GM20431 (cell line): ENCODE measurements at regions not wholly inside any gene's neighbourhood (a gene's known extent, or its start where the extent isn't known, plus 50 kb on each side); places are given as distances from the start of the nearest gene placed in this dataset.

Experiments used
- in situ Hi-C: fragments of 300-500 bp; cut with MseI, MboI; formaldehyde crosslinking; loops from one replicate; pipeline ENCODE4 v1.15.0; 2020; ENCODE audit warnings: low sequenced_read_pairs; ENCODE audit not compliant: unreplicated experiment

DNA sequence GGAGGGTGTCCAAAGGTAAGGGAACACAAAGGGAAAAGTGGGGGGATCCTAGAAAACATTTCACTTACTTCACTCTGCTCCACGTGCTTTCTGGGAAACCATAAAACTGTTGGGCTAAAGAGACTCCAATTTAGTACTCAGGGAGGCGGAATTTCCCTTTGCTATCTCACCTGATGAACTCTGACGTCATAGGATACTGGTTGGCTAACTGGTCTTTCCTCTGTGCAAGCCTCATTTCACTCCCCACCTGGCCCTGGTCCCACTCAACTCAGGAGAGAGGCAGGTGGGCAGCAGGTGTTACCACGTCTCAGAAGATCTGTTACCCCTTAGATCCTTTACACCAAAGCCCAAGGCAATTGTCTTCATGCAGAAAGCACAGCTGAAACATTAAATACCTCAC, 51.8 kb upstream of the PMAIP1 start:
- in situ Hi-C loops = loop anchor here (25.0 kb wide), 1 partner anchor 114 kb away; no protein-coding TSS in a partner anchor

DNA sequence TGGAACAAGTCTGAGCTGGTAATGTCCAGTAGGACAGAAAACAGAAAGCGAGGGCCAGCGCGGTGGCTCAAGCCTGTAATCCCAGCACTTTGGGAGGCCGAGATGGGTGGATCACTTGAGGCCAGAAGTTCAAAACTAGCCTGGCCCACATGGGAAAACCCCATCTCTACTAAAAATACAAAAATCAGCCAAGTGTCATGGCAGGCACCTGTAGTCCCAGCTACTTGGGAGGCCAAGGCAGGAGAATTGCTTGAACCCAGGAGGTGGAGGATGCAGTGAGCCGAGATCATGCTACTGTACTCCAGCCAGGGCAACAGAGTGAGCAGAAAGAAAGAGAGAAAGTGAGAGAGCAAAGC, 52.3 kb upstream of the PMAIP1 start:
- in situ Hi-C loops = loop anchor here (25.0 kb wide), 1 partner anchor 115 kb away; no protein-coding TSS in a partner anchor

DNA sequence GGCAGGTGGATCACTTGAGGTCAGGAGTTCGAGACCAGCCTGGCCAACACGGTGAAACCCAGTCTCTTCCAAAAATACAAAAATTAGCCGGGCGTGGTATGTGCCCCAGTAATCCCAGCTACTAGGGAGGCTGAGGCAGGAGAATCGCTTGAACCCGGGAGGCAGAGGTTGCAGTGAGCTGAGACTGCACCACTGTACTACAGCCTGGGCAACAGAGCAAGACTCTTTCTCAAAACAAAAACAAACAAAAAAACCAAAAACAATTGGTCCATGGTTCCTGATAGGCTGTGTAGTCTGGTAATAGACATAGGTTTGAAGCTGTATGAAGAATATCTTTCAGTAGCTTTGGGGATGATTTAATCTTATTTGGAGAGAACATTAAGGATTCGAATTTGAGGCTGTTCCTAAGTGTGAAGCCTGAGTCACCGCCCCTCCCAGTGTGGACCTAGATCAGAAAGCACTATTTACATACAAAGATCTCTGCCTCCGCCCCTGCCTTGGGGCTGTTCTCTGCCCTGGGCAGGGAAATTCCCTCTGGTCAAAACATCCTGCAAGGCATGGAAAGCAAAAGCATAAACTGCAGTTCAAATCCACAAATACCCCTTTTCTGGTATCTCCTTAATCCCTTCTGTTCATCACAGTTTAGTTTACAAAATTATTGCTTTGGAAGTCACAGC, 52.8 kb upstream of the PMAIP1 start:
- in situ Hi-C loops = loop anchor here (25.0 kb wide), 1 partner anchor 115 kb away; no protein-coding TSS in a partner anchor

DNA sequence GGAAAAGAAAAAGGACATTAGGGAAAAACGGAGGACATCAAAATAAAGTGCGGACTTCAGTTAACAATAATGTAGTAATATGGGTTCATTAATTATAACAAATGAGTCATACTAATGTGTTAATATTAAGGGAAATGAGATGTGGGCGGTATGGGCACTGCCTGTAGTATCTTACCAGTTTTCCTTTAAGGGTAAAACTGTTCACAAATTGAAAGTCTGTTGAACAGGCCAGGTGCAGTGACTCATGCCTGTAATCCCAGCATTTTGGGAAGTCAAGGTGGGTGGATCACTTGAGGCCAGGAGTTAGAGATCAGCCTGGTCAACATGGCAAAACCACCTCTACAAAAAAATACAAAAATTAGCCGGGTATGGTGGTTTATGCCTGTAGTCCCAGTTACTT, 56.8 kb upstream of the PMAIP1 start:
- in situ Hi-C loops = loop anchor here (25.0 kb wide), 1 partner anchor 119 kb away; no protein-coding TSS in a partner anchor

DNA sequence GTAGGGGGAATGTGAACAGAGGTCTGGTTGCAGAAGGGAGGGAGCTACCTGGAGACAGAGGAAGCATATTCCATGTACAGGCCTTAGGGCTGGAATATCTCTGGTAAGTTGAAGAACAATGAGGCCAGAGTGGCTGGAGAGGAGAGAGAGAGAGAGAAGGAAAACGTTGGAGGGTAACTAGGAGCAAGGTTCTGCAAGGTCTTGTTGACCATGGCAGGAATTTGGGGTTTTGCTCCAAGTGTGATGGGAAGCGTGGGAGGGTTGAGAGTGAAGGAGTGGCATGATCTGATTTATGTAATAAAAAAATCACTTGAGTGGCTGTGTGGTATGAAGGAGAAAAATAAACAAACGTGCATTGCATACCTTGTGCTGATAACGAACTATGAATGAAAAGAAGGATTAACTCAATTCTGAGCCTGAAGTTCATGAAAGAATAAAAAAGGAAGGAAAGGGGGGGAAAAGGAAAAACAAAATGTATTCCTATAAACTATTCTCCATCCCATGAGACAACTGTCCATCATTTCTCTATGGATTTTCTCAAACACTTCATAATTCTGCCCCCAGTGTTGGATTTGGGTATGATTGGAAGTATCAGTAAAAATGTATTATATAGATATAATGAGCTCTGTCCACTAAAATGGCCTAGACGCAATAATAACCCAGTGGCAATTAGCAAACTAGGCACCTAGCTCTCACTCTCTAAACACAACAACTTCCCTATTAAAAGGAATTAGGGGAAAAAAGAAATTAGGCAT, 59.7 kb upstream of the PMAIP1 start:
- in situ Hi-C loops = loop anchor here (25.0 kb wide), 1 partner anchor 122 kb away; no protein-coding TSS in a partner anchor

GRCh38 chr18:59839246-59839645, 60.5 kb upstream of the PMAIP1 start:
- in situ Hi-C loops = loop anchor here (25.0 kb wide), 1 partner anchor 123 kb away; no protein-coding TSS in a partner anchor

GRCh38 chr18:59837586-59837985, 62.2 kb upstream of the PMAIP1 start:
- in situ Hi-C loops = loop anchor here (25.0 kb wide), 1 partner anchor 125 kb away; no protein-coding TSS in a partner anchor

GRCh38 chr18:59835605-59836379, 64.0 kb upstream of the PMAIP1 start:
- in situ Hi-C loops = loop anchor here (25.0 kb wide), 1 partner anchor 127 kb away; no protein-coding TSS in a partner anchor

GRCh38 chr18:59834267-59834666, 65.5 kb upstream of the PMAIP1 start:
- in situ Hi-C loops = loop anchor here (25.0 kb wide), 1 partner anchor 128 kb away; no protein-coding TSS in a partner anchor

- in situ Hi-C loops = loop anchor here (25.0 kb wide), 1 partner anchor 129 kb away; no protein-coding TSS in a partner anchor
These were observed 66.0 kb upstream of the PMAIP1 start for GRCh38 chr18:59833785-59834184.

GRCh38 chr18:59823596-59824195, 76.1 kb upstream of the PMAIP1 start:
- in situ Hi-C loops = loop anchor here (25.0 kb wide), 1 partner anchor 361 kb away; no protein-coding TSS in a partner anchor

- in situ Hi-C loops = loop anchor here (25.0 kb wide), 1 partner anchor 361 kb away; no protein-coding TSS in a partner anchor
These were observed 76.9 kb upstream of the PMAIP1 start for GRCh38 chr18:59822612-59823550.

DNA sequence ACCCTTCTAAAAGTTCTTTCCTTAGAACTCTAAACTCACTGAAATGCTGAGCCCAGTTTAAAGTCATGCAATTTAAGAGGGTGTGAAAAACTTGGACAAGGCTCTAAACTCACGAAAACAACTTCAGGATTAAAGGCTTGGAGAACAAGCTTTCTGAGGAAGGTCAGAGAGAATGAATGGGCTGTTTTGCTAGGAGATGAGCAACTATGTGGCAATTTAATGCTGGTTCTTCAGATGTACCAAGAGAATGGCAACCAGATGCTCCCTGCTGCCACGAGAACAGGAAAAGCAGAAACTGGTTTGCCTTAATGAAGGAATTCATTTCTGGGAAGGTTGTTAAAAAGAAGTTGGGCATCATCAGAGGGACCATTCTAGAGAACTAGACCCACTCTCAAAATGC, 77.8 kb upstream of the PMAIP1 start:
- in situ Hi-C loops = loop anchor here (25.0 kb wide), 1 partner anchor 360 kb away; no protein-coding TSS in a partner anchor

GRCh38 chr18:59820663-59821062, 79.1 kb upstream of the PMAIP1 start:
- in situ Hi-C loops = loop anchor here (25.0 kb wide), 1 partner anchor 358 kb away; no protein-coding TSS in a partner anchor

DNA sequence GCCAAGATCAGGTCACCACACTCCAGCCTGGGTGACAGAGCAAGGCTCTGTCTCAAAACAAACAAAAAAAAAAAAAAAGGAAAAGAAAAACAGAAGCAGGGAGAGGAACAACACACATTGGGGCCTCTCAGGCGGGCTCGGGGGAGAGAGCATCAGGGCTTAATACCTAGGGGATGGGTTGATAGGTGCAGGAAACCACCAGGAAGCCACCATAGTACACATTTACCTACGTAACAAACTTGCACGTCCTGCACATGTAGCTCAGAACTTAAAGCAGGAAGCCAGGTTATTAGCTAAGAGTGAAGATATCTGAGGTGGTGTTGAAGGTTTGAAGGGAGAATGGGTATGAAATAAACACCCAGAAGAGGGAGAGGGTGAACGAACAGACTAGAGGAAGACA, 81.0 kb upstream of the PMAIP1 start:
- in situ Hi-C loops = loop anchor here (25.0 kb wide), 1 partner anchor 356 kb away; no protein-coding TSS in a partner anchor

GRCh38 chr18:59814891-59815290, 84.9 kb upstream of the PMAIP1 start:
- in situ Hi-C loops = loop anchor here (25.0 kb wide), 1 partner anchor 353 kb away; no protein-coding TSS in a partner anchor

GRCh38 chr18:59813942-59814341, 85.9 kb upstream of the PMAIP1 start:
- in situ Hi-C loops = loop anchor here (25.0 kb wide), 1 partner anchor 352 kb away; no protein-coding TSS in a partner anchor
